ENCODE measurements at regions not wholly inside any gene's neighbourhood (a gene's known extent, or its start where the extent isn't known, plus 50 kb on each side); places are given as distances from the start of the nearest gene placed in this dataset.

- no peak overlapping the region for H3K27ac ChIP-seq
- H3K36me3 ChIP-seq: no peaks in the 10 kb centered on the region
- TF ChIP-seq CTCF (IDR thresholded peaks at IDR 0.05 in 4 of 5, conservative IDR thresholded peaks at IDR 0.05 in 1 of 5) (no peak), POLR2A (IDR thresholded peaks at IDR 0.05) (no peak)
- no peaks in the 10 kb centered on the region for H3K27me3 ChIP-seq
- DNase-seq (no peak), ATAC-seq (no peak)
- H3K4me1 ChIP-seq: no peaks in the 10 kb centered on the region
- no peak overlapping the region for H3K4me3 ChIP-seq
- intact Hi-C loops (cut with DNase I; ENCODE audit: low total_unique reads): no loop called here
- H3K9me3 ChIP-seq: no peaks in the 10 kb centered on the region
- in situ Hi-C loops (cut with MboI; ENCODE audit: low sequenced_read_pairs in 4 of 4): no loop called here
Measured at GRCh38 chr14:80271389-80271788, 60.1 kb upstream of the DIO2 start.

GRCh38 chr14:80269353-80269925, 58.1 kb upstream of the DIO2 start:
- ATAC-seq (no peak), DNase-seq (no peak)
- Histone ChIP-seq H3K4me1 (no peaks in the 10 kb centered on the region), H3K27me3 (no peaks in the 10 kb centered on the region), H3K9me3 (no peaks in the 10 kb centered on the region), H3K27ac (no peak overlapping the region), H3K4me3 (no peak overlapping the region), H3K36me3 (no peaks in the 10 kb centered on the region)
- no peak for TF ChIP-seq CTCF (IDR thresholded peaks at IDR 0.05 in 4 of 5, conservative IDR thresholded peaks at IDR 0.05 in 1 of 5)
- no peak for TF ChIP-seq POLR2A (IDR thresholded peaks at IDR 0.05)
- intact Hi-C loops (cut with DNase I; ENCODE audit: low total_unique reads): no loop called here
- in situ Hi-C loops (cut with MboI; ENCODE audit: low sequenced_read_pairs in 4 of 4): no loop called here

GRCh38 chr14:80266930-80267329, 55.6 kb upstream of the DIO2 start:
- Histone ChIP-seq H3K9me3 (no peaks in the 10 kb centered on the region), H3K36me3 (no peaks in the 10 kb centered on the region), H3K27me3 (no peaks in the 10 kb centered on the region), H3K4me1 (no peaks in the 10 kb centered on the region), H3K27ac (no peak overlapping the region), H3K4me3 (no peak overlapping the region)
- in situ Hi-C loops (cut with MboI; ENCODE audit: low sequenced_read_pairs in 4 of 4) (no loop called here), intact Hi-C loops (cut with DNase I; ENCODE audit: low total_unique reads) (no loop called here)
- no peak for TF ChIP-seq CTCF (IDR thresholded peaks at IDR 0.05 in 4 of 5, conservative IDR thresholded peaks at IDR 0.05 in 1 of 5)
- TF ChIP-seq POLR2A (IDR thresholded peaks at IDR 0.05): no peak
- ATAC-seq: no peak
- no peak for DNase-seq

GRCh38 chr14:80264702-80265101, 53.4 kb upstream of the DIO2 start:
- H3K27ac ChIP-seq: no peak overlapping the region
- no peaks in the 10 kb centered on the region for H3K36me3 ChIP-seq
- ATAC-seq (no peak), DNase-seq (no peak)
- no peaks in the 10 kb centered on the region for H3K27me3 ChIP-seq
- no peak overlapping the region for H3K4me3 ChIP-seq
- no peak for TF ChIP-seq POLR2A (IDR thresholded peaks at IDR 0.05)
- TF ChIP-seq CTCF (IDR thresholded peaks at IDR 0.05 in 4 of 5, conservative IDR thresholded peaks at IDR 0.05 in 1 of 5): no peak
- H3K9me3 ChIP-seq: no peaks in the 10 kb centered on the region
- H3K4me1 ChIP-seq: no peaks in the 10 kb centered on the region
- in situ Hi-C loops (cut with MboI; ENCODE audit: low sequenced_read_pairs in 4 of 4): no loop called here
- intact Hi-C loops (cut with DNase I; ENCODE audit: low total_unique reads): no loop called here
